ENCODE measurements at regions not wholly inside any gene's neighbourhood (a gene's known extent, or its start where the extent isn't known, plus 50 kb on each side); places are given as distances from the start of the nearest gene placed in this dataset.

- no peaks in the 10 kb centered on the region for H3K36me3 ChIP-seq
- peak; percentile 45; the same call in 1 of the 2 replicates for TF ChIP-seq CTCF (IDR thresholded peaks at IDR 0.05; ENCODE audit: low read depth, low read length)
- no peaks in the 10 kb centered on the region for H3K27me3 ChIP-seq (ENCODE audit: insufficient read depth, low read depth, severe bottlenecking)
- H3K27ac ChIP-seq, result no peak overlapping the region
- no peak for DNase-seq
- no peak overlapping the region for H3K4me3 ChIP-seq (ENCODE audit: low read depth, low read length)
- H3K9me3 ChIP-seq (ENCODE audit: severe bottlenecking), result no peaks in the 10 kb centered on the region
Observed at GRCh38 chr12:130064999-130065398, 97.3 kb upstream of the FZD10 start.

GRCh38 chr12:130066742-130067141 is 95.5 kb upstream of the FZD10 start:
- DNase-seq, result no peak
- H3K27ac ChIP-seq, result no peak overlapping the region
- H3K27me3 ChIP-seq (ENCODE audit: insufficient read depth, low read depth, severe bottlenecking), result no peaks in the 10 kb centered on the region
- no peak overlapping the region for H3K4me3 ChIP-seq (ENCODE audit: low read depth, low read length)
- no peaks in the 10 kb centered on the region for H3K36me3 ChIP-seq
- H3K9me3 ChIP-seq (ENCODE audit: severe bottlenecking), result no peaks in the 10 kb centered on the region
- no peak for TF ChIP-seq CTCF (IDR thresholded peaks at IDR 0.05; ENCODE audit: low read depth, low read length)

- H3K36me3 ChIP-seq, result no peaks in the 10 kb centered on the region
- no peak overlapping the region for H3K4me3 ChIP-seq (ENCODE audit: low read depth, low read length)
- no peak for TF ChIP-seq CTCF (IDR thresholded peaks at IDR 0.05; ENCODE audit: low read depth, low read length)
- no peaks in the 10 kb centered on the region for H3K9me3 ChIP-seq (ENCODE audit: severe bottlenecking)
- DNase-seq, result peak; percentile 69
- H3K27ac ChIP-seq, result peak overlapping the region; percentile 44; the same call in 1 of the 2 replicates
- H3K27me3 ChIP-seq (ENCODE audit: insufficient read depth, low read depth, severe bottlenecking), result no peaks in the 10 kb centered on the region
Observed at GRCh38 chr12:130068741-130069140, 93.5 kb upstream of the FZD10 start.

GRCh38 chr12:130070126-130070611 is 92.1 kb upstream of the FZD10 start:
- no peak overlapping the region for H3K4me3 ChIP-seq (ENCODE audit: low read depth, low read length)
- H3K27me3 ChIP-seq (ENCODE audit: insufficient read depth, low read depth, severe bottlenecking), result no peaks in the 10 kb centered on the region
- no peaks in the 10 kb centered on the region for H3K9me3 ChIP-seq (ENCODE audit: severe bottlenecking)
- no peak for TF ChIP-seq CTCF (IDR thresholded peaks at IDR 0.05; ENCODE audit: low read depth, low read length)
- no peak for DNase-seq
- no peak overlapping the region for H3K27ac ChIP-seq
- no peaks in the 10 kb centered on the region for H3K36me3 ChIP-seq

GRCh38 chr12:130073721-130074120 is 88.5 kb upstream of the FZD10 start:
- TF ChIP-seq CTCF (IDR thresholded peaks at IDR 0.05; ENCODE audit: low read depth, low read length), result no peak
- no peak overlapping the region for H3K4me3 ChIP-seq (ENCODE audit: low read depth, low read length)
- no peak for DNase-seq
- no peaks in the 10 kb centered on the region for H3K36me3 ChIP-seq
- no peaks in the 10 kb centered on the region for H3K27me3 ChIP-seq (ENCODE audit: insufficient read depth, low read depth, severe bottlenecking)
- H3K9me3 ChIP-seq (ENCODE audit: severe bottlenecking), result no peaks in the 10 kb centered on the region
- no peak overlapping the region for H3K27ac ChIP-seq

All from WERI-Rb-1 (cell line).